GM13977 (cell line): ENCODE measurements at regions not wholly inside any gene's neighbourhood (a gene's known extent, or its start where the extent isn't known, plus 50 kb on each side); places are given as distances from the start of the nearest gene placed in this dataset.

Experiments used
- DNase-seq: peaks from one replicate; pipeline ENCODE4 v3.0.0; 2012; ENCODE audit warnings: low spot score
- CTCF ChIP-seq: IDR thresholded peaks from 2 replicates; pipeline ENCODE4 v1.5.1; 2012; ENCODE audit warnings: mild to moderate bottlenecking, control low read depth; ENCODE audit not compliant: insufficient read depth; ENCODE audit errors: extremely low read depth, missing control alignments
- in situ Hi-C: fragments of 300-500 bp; cut with MboI; formaldehyde crosslinking; loops from one replicate; pipeline ENCODE4 v1.12.0; 2022; ENCODE audit warnings: low sequenced_read_pairs, low pct_unique_long_range_greater_than_20kb, mixed read lengths, inconsistent platforms; ENCODE audit not compliant: unreplicated experiment

- TF ChIP-seq CTCF, result no peak
- no peak for DNase-seq
- in situ Hi-C loops, result no loop called here
Observed at GRCh38 chr13:111925146-111925875, 141.6 kb upstream of the SOX1 start.

- DNase-seq, result no peak
- no peak for TF ChIP-seq CTCF
- in situ Hi-C loops, result no loop called here
Observed at GRCh38 chr13:111926501-111927180, 140.3 kb upstream of the SOX1 start.

DNA sequence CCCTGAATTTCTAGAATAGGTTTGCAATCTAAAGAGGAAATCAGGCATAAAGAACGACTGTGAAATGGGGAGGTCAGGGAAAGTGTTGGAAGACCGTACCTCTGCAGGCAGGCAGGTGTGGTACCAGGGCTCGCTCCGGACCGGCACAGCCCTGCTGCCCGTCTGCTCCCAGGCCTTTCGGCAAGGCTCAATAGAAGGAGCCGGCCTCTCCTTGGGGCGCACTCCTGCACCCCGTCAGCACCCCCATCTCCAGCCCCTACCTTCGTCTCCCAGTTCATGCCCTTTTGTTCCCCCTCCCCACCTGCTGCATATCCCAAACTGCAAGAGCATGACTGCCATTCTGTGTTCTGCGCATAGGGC, 139.8 kb upstream of the SOX1 start:
- DNase-seq, result no peak
- in situ Hi-C loops, result no loop called here
- TF ChIP-seq CTCF, result no peak

DNA sequence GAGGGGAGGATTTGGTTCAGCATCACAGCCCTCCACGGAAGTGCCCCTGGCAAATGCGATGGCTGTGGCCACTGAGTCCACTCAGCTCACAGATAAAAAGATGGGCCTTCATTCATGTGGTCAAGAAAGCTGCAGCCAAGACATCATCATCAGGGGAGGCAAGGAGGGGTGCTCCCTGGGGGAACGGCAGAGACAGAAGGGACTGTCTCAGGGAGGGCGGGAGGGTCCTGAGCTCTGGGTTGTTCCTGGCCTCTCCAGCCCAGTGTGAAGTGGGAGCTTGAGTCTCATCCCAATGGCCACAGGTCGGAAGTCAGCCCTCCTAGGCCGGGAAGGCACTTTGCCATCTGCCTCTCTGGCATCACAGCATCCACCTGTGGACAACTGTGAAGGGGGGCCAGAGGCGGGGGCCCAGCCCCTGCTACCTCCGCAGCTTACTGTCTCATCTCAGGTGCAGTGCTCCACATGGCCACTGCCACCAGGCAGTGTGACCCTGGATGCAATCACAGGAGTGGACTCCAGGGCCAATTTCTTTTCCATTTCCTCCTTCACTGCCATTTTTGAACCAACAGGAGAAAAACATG, 137.8 kb upstream of the SOX1 start:
- no peak for TF ChIP-seq CTCF
- DNase-seq, result no peak
- in situ Hi-C loops, result no loop called here

- TF ChIP-seq CTCF, result no peak
- in situ Hi-C loops, result no loop called here
- no peak for DNase-seq
Observed at GRCh38 chr13:111936267-111936925, 130.6 kb upstream of the SOX1 start.

- TF ChIP-seq CTCF, result no peak
- in situ Hi-C loops, result no loop called here
- no peak for DNase-seq
Observed at GRCh38 chr13:111937777-111938311, 129.1 kb upstream of the SOX1 start.
